ENCODE measurements at regions not wholly inside any gene's neighbourhood (a gene's known extent, or its start where the extent isn't known, plus 50 kb on each side); places are given as distances from the start of the nearest gene placed in this dataset.
"Not testable (repeated sequence)": the region's sequence is repeated elsewhere in the genome, so short reads cannot be mapped to it uniquely, and the experiment has no call there.

- TF ChIP-seq CTCF (IDR thresholded peaks at IDR 0.05; ENCODE audit: low read depth, low read length); POLR2A (IDR thresholded peaks at IDR 0.05; ENCODE audit: extremely low read depth, insufficient read length); MAX (IDR thresholded peaks at IDR 0.05; ENCODE audit: low read depth, low read length): not testable (repeated sequence)
These were observed 115.2 kb downstream of the FAM72B start for GRCh38 chr1:121068738-121069499.
